AG09319 (cell line): ENCODE measurements at regions not wholly inside any gene's neighbourhood (a gene's known extent, or its start where the extent isn't known, plus 50 kb on each side); places are given as distances from the start of the nearest gene placed in this dataset.

Experiments
- DNase-seq: peaks from one replicate; pipeline ENCODE4 v3.0.0-alpha.2; 2010; ENCODE audit warnings: low read depth; ENCODE audit errors: extremely low read depth
- CTCF ChIP-seq: IDR thresholded peaks from 2 replicates; pipeline ENCODE4 v1.5.1; 2011; ENCODE audit warnings: low read depth, mild to moderate bottlenecking, inconsistent platforms, low read length, moderate library complexity

GRCh38 chr5:30121043-30121442 lies 1072.4 kb upstream of the CDH6 start:
- TF ChIP-seq CTCF, result no peak
- no peak for DNase-seq

GRCh38 chr5:30117135-30117534 lies 1076.4 kb upstream of the CDH6 start:
- no peak for TF ChIP-seq CTCF
- no peak for DNase-seq

GRCh38 chr5:30113542-30113941 lies 1079.9 kb upstream of the CDH6 start:
- no peak for DNase-seq
- no peak for TF ChIP-seq CTCF

- no peak for TF ChIP-seq CTCF
- DNase-seq, result no peak
Measured at GRCh38 chr5:30112867-30113266, 1080.6 kb upstream of the CDH6 start.

GRCh38 chr5:30108051-30108450 lies 1085.4 kb upstream of the CDH6 start:
- no peak for TF ChIP-seq CTCF
- no peak for DNase-seq

GRCh38 chr5:30106596-30106995 lies 1086.9 kb upstream of the CDH6 start:
- no peak for TF ChIP-seq CTCF
- DNase-seq, result no peak

- TF ChIP-seq CTCF, result no peak
Measured at GRCh38 chr5:30104872-30105596, 1088.5 kb upstream of the CDH6 start.

More at GRCh38 chr5:30104872-30105596, 1088.5 kb upstream of the CDH6 start:
- no peak for DNase-seq
